Uterus (tissue), 3 donors: ENCODE measurements at regions not wholly inside any gene's neighbourhood (a gene's known extent, or its start where the extent isn't known, plus 50 kb on each side); places are given as distances from the start of the nearest gene placed in this dataset.

Experiments used
- DNase-seq, 2 donors: peaks; one replicate each; pipeline ENCODE4 v3.0.0-alpha.2; 2019 to 2020
- H3K27ac ChIP-seq, 2 donors: fragments of 200-600 bp; sonication (generic); 1 replicate in 1 of 2; 2 replicates in 1 of 2; pipeline ENCODE4 v1.5.1; 2016 to 2018
- H3K27me3 ChIP-seq, 2 donors: fragments of 200-600 bp; sonication (generic); one replicate each; pipeline ENCODE4 v1.5.1; 2018 to 2019; ENCODE audit warnings: control low read depth in 1 of 2
- H3K36me3 ChIP-seq, 2 donors: fragments of 200-600 bp; sonication (generic); one replicate each; pipeline ENCODE4 v1.5.1; 2019; ENCODE audit warnings: control low read depth in 1 of 2
- H3K4me1 ChIP-seq, 2 donors: fragments of 200-600 bp; sonication (generic); one replicate each; pipeline ENCODE4 v1.5.1; 2018 to 2019; ENCODE audit warnings: control low read depth in 1 of 2
- H3K4me3 ChIP-seq, 2 donors: fragments of 200-600 bp; sonication (generic); 1 replicate in 1 of 2; 2 replicates in 1 of 2; pipeline ENCODE4 v1.5.1; 2018 to 2019; ENCODE audit warnings: mild to moderate bottlenecking in 1 of 2
- H3K9me3 ChIP-seq, 2 donors: fragments of 200-600 bp; sonication (generic); one replicate each; pipeline ENCODE4 v1.5.1; 2019; ENCODE audit warnings: control low read depth in 1 of 2
- CTCF ChIP-seq, 4 experiments: fragments of 200-600 bp in 2 of 4; fragments of 450-650 bp in 2 of 4; sonication (generic) in 2 of 4; IDR thresholded peaks; one replicate each; pipeline ENCODE4 v1.5.1; 2016 to 2019; ENCODE audit warnings: antibody characterized with exemption in 4 of 4, mild to moderate bottlenecking in 2 of 4, moderate library complexity in 1 of 4
- POLR2A ChIP-seq, 2 donors: fragments of 450-650 bp; IDR thresholded peaks; one replicate each; pipeline ENCODE4 v1.6.1; 2016; ENCODE audit warnings: antibody characterized with exemption in 2 of 2, mild to moderate bottlenecking in 1 of 2, moderate library complexity in 1 of 2
- intact Hi-C: fragments of 100-400 bp; cut with DNase I; formaldehyde crosslinking; loops from one replicate; pipeline ENCODE4 v1.15.1; 2023; ENCODE audit warnings: low total_unique reads
- donor health status: DM: yes; HTN: yes; CAD: no.

- no peak for DNase-seq
- H3K27me3 ChIP-seq: no peaks in the 10 kb centered on the region
- no peaks in the 10 kb centered on the region for H3K4me1 ChIP-seq
- no peaks in the 10 kb centered on the region for H3K9me3 ChIP-seq
- H3K27ac ChIP-seq: no peak overlapping the region
- H3K4me3 ChIP-seq: no peak overlapping the region
- H3K36me3 ChIP-seq: no peaks in the 10 kb centered on the region
- TF ChIP-seq CTCF (IDR thresholded peaks at IDR 0.05) (no peak), POLR2A (IDR thresholded peaks at IDR 0.05) (no peak)
- intact Hi-C loops: no loop called here
Observed at GRCh38 chr3:187454085-187454815, 86.1 kb downstream of the RTP4 start.

GRCh38 chr3:187450431-187451190, 82.4 kb downstream of the RTP4 start:
- no peaks in the 10 kb centered on the region for H3K4me1 ChIP-seq
- intact Hi-C loops: no loop called here
- no peak overlapping the region for H3K27ac ChIP-seq
- H3K4me3 ChIP-seq: no peak overlapping the region
- no peaks in the 10 kb centered on the region for H3K9me3 ChIP-seq
- no peak for TF ChIP-seq POLR2A (IDR thresholded peaks at IDR 0.05)
- no peaks in the 10 kb centered on the region for H3K36me3 ChIP-seq
- no peaks in the 10 kb centered on the region for H3K27me3 ChIP-seq
- DNase-seq: no peak

- H3K4me1 ChIP-seq: no peaks in the 10 kb centered on the region
- no peaks in the 10 kb centered on the region for H3K9me3 ChIP-seq
- no peaks in the 10 kb centered on the region for H3K27me3 ChIP-seq
- H3K27ac ChIP-seq: no peak overlapping the region
- intact Hi-C loops: no loop called here
- DNase-seq: no peak
- no peaks in the 10 kb centered on the region for H3K36me3 ChIP-seq
- no peak overlapping the region for H3K4me3 ChIP-seq
- TF ChIP-seq CTCF (IDR thresholded peaks at IDR 0.05) (no peak), POLR2A (IDR thresholded peaks at IDR 0.05) (no peak)
Observed at GRCh38 chr3:187448674-187449073, 80.5 kb downstream of the RTP4 start.

DNA sequence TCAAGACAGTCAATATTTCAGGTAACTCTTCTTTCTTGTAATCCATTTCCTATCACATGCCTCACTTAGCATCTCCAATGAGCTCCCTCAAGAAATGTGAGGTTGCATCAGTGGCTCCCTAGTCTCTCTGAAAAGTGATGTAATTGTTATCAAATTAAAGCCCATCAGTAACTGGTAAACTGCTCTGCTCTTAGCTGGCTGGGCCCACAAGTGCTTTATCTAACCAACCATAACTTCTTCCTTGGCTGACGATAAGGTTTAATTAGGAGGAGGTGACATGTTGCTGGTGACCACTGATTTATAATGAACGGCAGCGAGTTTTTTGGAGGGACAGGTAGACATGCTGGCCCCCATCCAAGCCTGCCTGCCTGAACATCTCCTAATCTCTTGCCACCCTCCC, 79.6 kb downstream of the RTP4 start:
- Histone ChIP-seq H3K4me3 (no peak overlapping the region), H3K27ac (no peak overlapping the region), H3K4me1 (no peaks in the 10 kb centered on the region), H3K36me3 (no peaks in the 10 kb centered on the region), H3K27me3 (no peaks in the 10 kb centered on the region), H3K9me3 (no peaks in the 10 kb centered on the region)
- intact Hi-C loops: no loop called here
- no peak for DNase-seq
- TF ChIP-seq CTCF (IDR thresholded peaks at IDR 0.05) (no peak), POLR2A (IDR thresholded peaks at IDR 0.05) (no peak)

DNA sequence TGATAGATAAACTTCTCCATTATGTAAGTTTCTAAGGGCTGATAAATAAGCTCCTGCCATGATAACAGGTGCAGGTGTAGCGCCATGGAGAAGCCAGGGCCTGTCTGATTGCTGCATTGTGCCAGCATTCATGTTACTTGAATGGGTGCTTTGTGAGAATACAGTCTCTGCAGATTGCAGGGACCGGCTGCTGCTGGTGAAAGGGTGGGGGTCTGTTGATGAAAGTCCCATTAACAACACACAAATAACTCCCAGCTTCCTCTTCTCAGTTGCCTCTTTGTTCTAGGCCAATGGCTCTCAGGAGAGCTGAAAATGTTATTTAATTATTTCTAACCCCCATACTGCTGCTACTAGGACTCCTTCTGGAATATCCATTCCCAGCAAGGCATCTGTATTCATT, 77.2 kb downstream of the RTP4 start:
- no peak for DNase-seq
- Histone ChIP-seq H3K4me1 (no peaks in the 10 kb centered on the region), H3K36me3 (no peaks in the 10 kb centered on the region), H3K27ac (no peak overlapping the region), H3K9me3 (no peaks in the 10 kb centered on the region), H3K27me3 (no peaks in the 10 kb centered on the region), H3K4me3 (no peak overlapping the region)
- intact Hi-C loops: no loop called here
- TF ChIP-seq POLR2A (IDR thresholded peaks at IDR 0.05): no peak
- TF ChIP-seq CTCF (IDR thresholded peaks at IDR 0.05): no peak
